Tibial nerve (tissue), 4 donors: ENCODE measurements at regions not wholly inside any gene's neighbourhood (a gene's known extent, or its start where the extent isn't known, plus 50 kb on each side); places are given as distances from the start of the nearest gene placed in this dataset.

ENCODE experiments used
- DNase-seq, 2 donors: peaks; one replicate each; pipeline ENCODE4 v3.0.0-alpha.2; 2019; ENCODE audit warnings: low spot score in 2 of 2
- H3K27ac ChIP-seq, 4 donors: fragments of 200-600 bp; sonication (generic) in 3 of 4; one replicate each; pipeline ENCODE4 v1.5.1; 2017 to 2019; ENCODE audit warnings: mild to moderate bottlenecking in 1 of 4
- H3K27me3 ChIP-seq, 2 donors: fragments of 200-600 bp; sonication (generic) in 1 of 2; one replicate each; pipeline versions ENCODE4 v1.5.1 to v1.6.0; 2017 to 2019
- H3K36me3 ChIP-seq, 3 donors: fragments of 200-600 bp; sonication (generic); one replicate each; pipeline ENCODE4 v1.5.1; 2018 to 2019
- H3K4me1 ChIP-seq, 4 donors: fragments of 200-600 bp; sonication (generic) in 3 of 4; one replicate each; pipeline ENCODE4 v1.5.1; 2017 to 2019
- H3K4me3 ChIP-seq, 4 donors: fragments of 200-600 bp; sonication (generic) in 3 of 4; one replicate each; pipeline ENCODE4 v1.5.1; 2017 to 2019; ENCODE audit warnings: mild to moderate bottlenecking in 1 of 4, moderate library complexity in 1 of 4
- H3K9me3 ChIP-seq, 4 donors: fragments of 200-600 bp; sonication (generic) in 3 of 4; one replicate each; pipeline ENCODE4 v1.5.1; 2017 to 2019
- CTCF ChIP-seq, 5 experiments: fragments of 200-600 bp in 3 of 5; fragments of 450-650 bp in 2 of 5; sonication (generic) in 3 of 5; IDR thresholded peaks; one replicate each; pipeline ENCODE4 v1.5.1; 2016 to 2019; ENCODE audit warnings: antibody characterized with exemption in 5 of 5, mild to moderate bottlenecking in 3 of 5, moderate library complexity in 2 of 5
- EP300 ChIP-seq, 2 donors: sonication (generic); formaldehyde crosslinking; IDR thresholded peaks; one replicate each; pipeline ENCODE4 v1.6.1; 2017; ENCODE audit warnings: antibody characterized with exemption in 2 of 2, mild to moderate bottlenecking in 1 of 2
- POLR2A ChIP-seq, 2 donors: fragments of 450-650 bp; IDR thresholded peaks; one replicate each; pipeline ENCODE4 v1.6.1; 2017; ENCODE audit warnings: antibody characterized with exemption in 2 of 2, mild to moderate bottlenecking in 2 of 2, moderate library complexity in 2 of 2
- WGBS, 2 donors: methylation state at CpG; one replicate each; pipeline ENCODE4 v1.1.5; 2018; 5-methylcytosine and 5-hydroxymethylcytosine counted together

- Histone ChIP-seq H3K27me3 (no peaks in the 10 kb centered on the region), H3K9me3 (no peaks in the 10 kb centered on the region), H3K36me3 (no peaks in the 10 kb centered on the region), H3K27ac (no peak overlapping the region), H3K4me3 (no peak overlapping the region), H3K4me1 (no peaks in the 10 kb centered on the region)
- 48 to 55% methylated on average over 4 of the region's 4 CpGs for WGBS, 2 donors
- no peak for DNase-seq
- TF ChIP-seq CTCF (IDR thresholded peaks at IDR 0.05) (no peak), EP300 (IDR thresholded peaks at IDR 0.05) (no peak), POLR2A (IDR thresholded peaks at IDR 0.05) (no peak)
These were observed 423.2 kb upstream of the SGCD start for GRCh38 chr5:155903791-155904190.

- H3K4me3 ChIP-seq = no peak overlapping the region
- H3K36me3 ChIP-seq = no peaks in the 10 kb centered on the region
- H3K4me1 ChIP-seq = no peaks in the 10 kb centered on the region
- no peaks in the 10 kb centered on the region for H3K9me3 ChIP-seq
- no peak for DNase-seq
- H3K27ac ChIP-seq = no peak overlapping the region
- TF ChIP-seq EP300 (IDR thresholded peaks at IDR 0.05) (no peak), POLR2A (IDR thresholded peaks at IDR 0.05) (no peak), CTCF (IDR thresholded peaks at IDR 0.05) (no peak)
- H3K27me3 ChIP-seq = no peaks in the 10 kb centered on the region
- 77 to 78% methylated on average over 3 of the region's 3 CpGs for WGBS, 2 donors
These were observed 421.6 kb upstream of the SGCD start for GRCh38 chr5:155905364-155905763.

- no peaks in the 10 kb centered on the region for H3K36me3 ChIP-seq
- TF ChIP-seq CTCF (IDR thresholded peaks at IDR 0.05) (no peak), POLR2A (IDR thresholded peaks at IDR 0.05) (no peak), EP300 (IDR thresholded peaks at IDR 0.05) (no peak)
- 44 to 51% methylated on average over 2 of the region's 2 CpGs for WGBS, 2 donors
- H3K9me3 ChIP-seq = no peaks in the 10 kb centered on the region
- H3K4me3 ChIP-seq = no peak overlapping the region
- no peaks in the 10 kb centered on the region for H3K27me3 ChIP-seq
- H3K4me1 ChIP-seq = no peaks in the 10 kb centered on the region
- DNase-seq = no peak
- H3K27ac ChIP-seq = no peak overlapping the region
These were observed 420.9 kb upstream of the SGCD start for GRCh38 chr5:155906046-155906445.

- Histone ChIP-seq H3K36me3 (no peaks in the 10 kb centered on the region), H3K27me3 (no peaks in the 10 kb centered on the region), H3K27ac (no peak overlapping the region), H3K9me3 (no peaks in the 10 kb centered on the region), H3K4me1 (no peaks in the 10 kb centered on the region), H3K4me3 (no peak overlapping the region)
- DNase-seq = no peak
- WGBS, 2 donors = 87 to 91% methylated on average over 5 of the region's 5 CpGs
- TF ChIP-seq EP300 (IDR thresholded peaks at IDR 0.05) (no peak), POLR2A (IDR thresholded peaks at IDR 0.05) (no peak), CTCF (IDR thresholded peaks at IDR 0.05) (no peak)
These were observed 418.4 kb upstream of the SGCD start for GRCh38 chr5:155908543-155908942.

- DNase-seq = no peak
- no peak overlapping the region for H3K27ac ChIP-seq
- H3K9me3 ChIP-seq = no peaks in the 10 kb centered on the region
- no peaks in the 10 kb centered on the region for H3K27me3 ChIP-seq
- WGBS, 2 donors = 85 to 87% methylated on average over 5 of the region's 5 CpGs
- TF ChIP-seq POLR2A (IDR thresholded peaks at IDR 0.05) (no peak), EP300 (IDR thresholded peaks at IDR 0.05) (no peak), CTCF (IDR thresholded peaks at IDR 0.05) (no peak)
- no peaks in the 10 kb centered on the region for H3K4me1 ChIP-seq
- H3K36me3 ChIP-seq = no peaks in the 10 kb centered on the region
- H3K4me3 ChIP-seq = no peak overlapping the region
These were observed 414.7 kb upstream of the SGCD start for GRCh38 chr5:155912291-155912690.
